ENCODE measurements at regions not wholly inside any gene's neighbourhood (a gene's known extent, or its start where the extent isn't known, plus 50 kb on each side); places are given as distances from the start of the nearest gene placed in this dataset.

DNA sequence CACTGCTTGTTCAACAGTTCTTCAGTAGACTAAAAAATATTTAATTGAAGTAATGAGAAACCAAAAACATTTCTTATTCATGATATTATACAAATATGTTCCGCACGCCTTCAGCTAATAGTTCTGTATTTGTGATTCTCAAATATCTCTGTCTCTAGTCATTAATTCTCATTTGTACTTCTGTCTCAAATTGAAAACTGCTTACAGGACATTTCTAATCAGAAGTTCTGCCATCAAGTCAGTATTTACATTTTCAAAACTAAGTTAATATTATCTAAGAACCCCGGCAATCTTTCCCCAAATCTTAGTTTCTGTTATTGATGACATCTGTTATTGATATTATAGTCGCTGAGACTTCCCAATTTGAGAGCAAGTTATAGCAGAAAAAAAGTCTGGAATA, 78.6 kb upstream of the PGRMC2 start:
- TF ChIP-seq, protein P1, sequence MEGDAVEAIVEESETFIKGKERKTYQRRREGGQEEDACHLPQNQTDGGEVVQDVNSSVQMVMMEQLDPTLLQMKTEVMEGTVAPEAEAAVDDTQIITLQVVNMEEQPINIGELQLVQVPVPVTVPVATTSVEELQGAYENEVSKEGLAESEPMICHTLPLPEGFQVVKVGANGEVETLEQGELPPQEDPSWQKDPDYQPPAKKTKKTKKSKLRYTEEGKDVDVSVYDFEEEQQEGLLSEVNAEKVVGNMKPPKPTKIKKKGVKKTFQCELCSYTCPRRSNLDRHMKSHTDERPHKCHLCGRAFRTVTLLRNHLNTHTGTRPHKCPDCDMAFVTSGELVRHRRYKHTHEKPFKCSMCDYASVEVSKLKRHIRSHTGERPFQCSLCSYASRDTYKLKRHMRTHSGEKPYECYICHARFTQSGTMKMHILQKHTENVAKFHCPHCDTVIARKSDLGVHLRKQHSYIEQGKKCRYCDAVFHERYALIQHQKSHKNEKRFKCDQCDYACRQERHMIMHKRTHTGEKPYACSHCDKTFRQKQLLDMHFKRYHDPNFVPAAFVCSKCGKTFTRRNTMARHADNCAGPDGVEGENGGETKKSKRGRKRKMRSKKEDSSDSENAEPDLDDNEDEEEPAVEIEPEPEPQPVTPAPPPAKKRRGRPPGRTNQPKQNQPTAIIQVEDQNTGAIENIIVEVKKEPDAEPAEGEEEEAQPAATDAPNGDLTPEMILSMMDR (IDR thresholded peaks at IDR 0.05), result no peak
- TF ChIP-seq POLR2A (IDR thresholded peaks at IDR 0.05), result no peak
- no peak for TF ChIP-seq POLR2AphosphoS5 (IDR thresholded peaks at IDR 0.05)

Measured in suprapubic skin (tissue), 4 donors.